Motor neuron (in vitro differentiated cells): ENCODE measurements at regions not wholly inside any gene's neighbourhood (a gene's known extent, or its start where the extent isn't known, plus 50 kb on each side); places are given as distances from the start of the nearest gene placed in this dataset.

Experiments
- ATAC-seq, 8 experiments: fragments of 200-7000 bp; cut with Tn5 transposase; replicated peaks in 6 of 8; 2 replicates each; pipeline ENCODE4 v1.8.0; 2021; ENCODE audit warnings: mild to moderate bottlenecking in 8 of 8, moderate library complexity in 8 of 8
- H3K27ac ChIP-seq, 2 donors: fragments of 250-450 bp; sonication (Bioruptor Pico); 2 replicates each; pipeline ENCODE4 v1.9.0; 2021; ENCODE audit warnings: antibody characterized with exemption in 2 of 2, mild to moderate bottlenecking in 2 of 2, moderate library complexity in 1 of 2
- H3K4me1 ChIP-seq, 2 donors: fragments of 250-450 bp; sonication (Bioruptor Pico); replicated peaks in 1 of 2; 2 replicates each; pipeline ENCODE4 v1.6.1; 2021; ENCODE audit warnings: antibody characterized with exemption in 2 of 2, mild to moderate bottlenecking in 2 of 2, moderate library complexity in 1 of 2
- H3K4me3 ChIP-seq, 5 donors: fragments of 250-450 bp; sonication (Bioruptor Pico); 2 replicates each; pipeline ENCODE4 v1.9.0; 2021; ENCODE audit warnings: antibody characterized with exemption in 5 of 5, mild to moderate bottlenecking in 5 of 5, moderate library complexity in 4 of 5
- WGBS, 10 experiments: fragments of 450-650 bp; shearing (Covaris generic); methylation state at CpG; one replicate each; pipeline ENCODE4 v1.0.0; 2022; 5-methylcytosine and 5-hydroxymethylcytosine counted together
- in situ Hi-C, 9 experiments: fragments of 400-800 bp; cut with MboI; loops; one replicate each; pipeline ENCODE4 v1.15.0; 2021; ENCODE audit warnings: low sequenced_read_pairs in 9 of 9, low pct_unique_long_range_greater_than_20kb in 2 of 9; ENCODE audit not compliant: unreplicated experiment in 9 of 9

GRCh38 chr6:9494864-9495263, 920.0 kb downstream of the TFAP2A start:
- H3K27ac ChIP-seq: no peak overlapping the region
- 0 to 100% (median 58%) methylated on average over 1 of the region's 1 CpG; no CpG with 5 or more reads in 4 of the 10 experiments for WGBS, 10 experiments
- peaks cover 9 to 26% of the 10 kb centered on the region in 2 donors for H3K4me1 ChIP-seq
- H3K4me3 ChIP-seq: no peak overlapping the region
- in situ Hi-C loops: no loop called here
- ATAC-seq: no peak

GRCh38 chr6:9492790-9493189, 922.1 kb downstream of the TFAP2A start:
- Histone ChIP-seq H3K27ac (no peak overlapping the region), H3K4me1 (peaks cover 9 to 26% of the 10 kb centered on the region in 2 donors), H3K4me3 (no peak overlapping the region)
- ATAC-seq: peak in 5 of 8 experiments; percentile 56 to 97 (median 81)
- in situ Hi-C loops: no loop called here
- 0 to 72% (median 33%) methylated on average over 1 to 3 of the region's 3 CpGs; no CpG with 5 or more reads in 1 of the 10 experiments for WGBS, 10 experiments

- no peak for ATAC-seq
- in situ Hi-C loops: no loop called here
- 47 to 100% (median 92%) methylated on average over 2 to 3 of the region's 3 CpGs; no CpG with 5 or more reads in 2 of the 10 experiments for WGBS, 10 experiments
- Histone ChIP-seq H3K27ac (no peak overlapping the region), H3K4me1 (peaks cover 3 to 9% of the 10 kb centered on the region in 2 donors), H3K4me3 (no peak overlapping the region)
Observed at GRCh38 chr6:9487128-9487527, 927.7 kb downstream of the TFAP2A start.

DNA sequence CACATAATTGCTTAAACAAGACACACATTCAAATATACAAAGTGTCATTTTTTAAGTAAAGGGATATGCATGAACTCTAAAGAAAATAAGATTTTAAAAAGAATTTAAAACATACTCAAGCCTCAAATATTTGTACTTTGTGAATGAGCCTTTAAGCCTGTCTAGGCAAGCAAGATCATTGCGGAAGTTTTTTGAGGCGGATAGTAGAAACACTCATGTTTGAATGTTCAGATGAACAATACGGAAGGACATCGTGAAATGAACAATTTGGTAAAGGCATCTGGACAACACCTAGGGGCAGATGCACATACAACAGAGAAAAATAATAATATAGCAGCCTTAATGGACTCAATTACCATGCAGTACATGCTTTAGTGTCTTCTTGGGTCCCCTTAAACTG, 928.9 kb downstream of the TFAP2A start:
- Histone ChIP-seq H3K4me1 (peaks cover 0 to 5% of the 10 kb centered on the region in 2 donors), H3K27ac (no peak overlapping the region), H3K4me3 (no peak overlapping the region)
- WGBS, 10 experiments: 80 to 100% (median 96%) methylated on average over 1 to 4 of the region's 4 CpGs; no CpG with 5 or more reads in 1 of the 10 experiments
- no peak for ATAC-seq
- in situ Hi-C loops: no loop called here

- H3K4me1 ChIP-seq: peaks cover 0 to 5% of the 10 kb centered on the region in 2 donors
- no peak overlapping the region for H3K27ac ChIP-seq
- WGBS, 10 experiments: 0 to 100% (median 84%) methylated on average over 1 of the region's 1 CpG
- no peak overlapping the region for H3K4me3 ChIP-seq
- ATAC-seq: peak in 1 of 8 experiments; percentile 16
- in situ Hi-C loops: no loop called here
Observed at GRCh38 chr6:9484686-9485085, 930.2 kb downstream of the TFAP2A start.

- Histone ChIP-seq H3K4me1 (peaks cover 0 to 5% of the 10 kb centered on the region in 2 donors), H3K4me3 (no peak overlapping the region), H3K27ac (no peak overlapping the region)
- 3 to 98% (median 80%) methylated on average over 1 to 3 of the region's 3 CpGs; no CpG with 5 or more reads in 1 of the 10 experiments for WGBS, 10 experiments
- no peak for ATAC-seq
- in situ Hi-C loops: no loop called here
Observed at GRCh38 chr6:9484091-9484490, 930.8 kb downstream of the TFAP2A start.

- peak; percentile 77 to 99 (median 96) for ATAC-seq
- Histone ChIP-seq H3K27ac (no peak overlapping the region), H3K4me3 (no peak overlapping the region), H3K4me1 (peaks cover 0 to 5% of the 10 kb centered on the region in 2 donors)
- in situ Hi-C loops: no loop called here
- WGBS, 10 experiments: 27 to 85% (median 47%) methylated on average over 1 to 5 of the region's 5 CpGs; no CpG with 5 or more reads in 1 of the 10 experiments
Observed at GRCh38 chr6:9482030-9482738, 932.7 kb downstream of the TFAP2A start.

DNA sequence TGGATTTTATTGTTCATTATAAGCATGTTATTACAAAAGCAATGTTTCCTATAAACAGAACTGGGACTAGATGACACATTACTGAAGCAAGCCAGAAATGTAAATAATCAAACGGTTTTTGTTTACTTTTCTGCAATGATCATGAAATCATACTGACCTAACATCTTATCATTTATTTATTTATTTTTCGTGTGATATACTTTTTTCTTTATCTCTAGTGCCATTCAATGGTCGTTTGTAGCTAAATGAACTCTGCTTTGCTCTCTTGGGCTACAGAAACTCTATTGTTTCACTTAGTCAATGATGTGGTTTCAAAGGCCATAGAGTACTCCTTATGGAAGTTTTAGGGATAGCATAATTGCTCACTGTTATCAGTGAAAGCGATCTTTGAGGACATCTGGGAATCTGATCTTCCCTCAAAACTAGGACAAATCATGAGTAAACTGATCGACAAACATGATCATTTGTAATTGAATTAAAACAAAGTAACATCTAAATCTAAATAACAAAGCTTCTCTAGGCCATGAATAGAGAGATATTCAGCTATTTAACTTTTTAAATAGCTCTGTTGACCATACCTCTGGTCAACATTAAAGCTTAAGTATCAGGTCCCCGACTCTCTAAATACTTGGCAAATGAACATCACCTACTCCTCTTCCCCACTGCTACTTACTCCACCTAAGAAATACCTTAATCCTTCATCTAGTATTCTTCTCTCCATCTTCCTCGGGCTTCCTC, 933.4 kb downstream of the TFAP2A start:
- in situ Hi-C loops: no loop called here
- Histone ChIP-seq H3K4me1 (peaks cover 0 to 5% of the 10 kb centered on the region in 2 donors), H3K27ac (no peak overlapping the region), H3K4me3 (no peak overlapping the region)
- peak in 2 of 8 experiments; percentile 6 to 11 for ATAC-seq
- 25 to 81% (median 58%) methylated on average over 3 to 7 of the region's 7 CpGs for whole genome bisulfite sequencing, 10 experiments

DNA sequence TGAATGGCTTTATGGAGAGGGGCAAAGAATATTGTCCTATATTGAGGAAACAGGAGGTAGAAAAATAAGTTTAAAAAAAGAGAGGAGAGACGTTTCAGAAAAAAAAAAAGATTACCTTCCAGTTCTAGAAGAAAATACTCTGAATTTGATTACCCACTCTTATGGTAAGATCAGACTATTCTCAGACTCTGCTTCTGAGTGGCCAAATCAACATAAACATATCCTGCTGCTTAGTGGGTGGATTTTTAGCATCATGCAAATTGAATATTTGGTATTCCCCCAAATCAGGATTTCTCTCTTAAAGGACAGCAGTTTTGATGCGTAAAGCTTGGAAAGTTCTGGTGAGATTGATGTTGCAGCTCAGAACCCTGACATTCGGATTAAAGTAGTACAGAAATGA, 946.6 kb downstream of the TFAP2A start:
- Histone ChIP-seq H3K4me3 (no peak overlapping the region), H3K4me1 (no peaks in the 10 kb centered on the region), H3K27ac (no peak overlapping the region)
- 0 to 100% (median 90%) methylated on average over 1 to 3 of the region's 3 CpGs for WGBS, 10 experiments
- ATAC-seq: peak in 2 of 8 experiments; percentile 50 to 68
- in situ Hi-C loops: no loop called here

DNA sequence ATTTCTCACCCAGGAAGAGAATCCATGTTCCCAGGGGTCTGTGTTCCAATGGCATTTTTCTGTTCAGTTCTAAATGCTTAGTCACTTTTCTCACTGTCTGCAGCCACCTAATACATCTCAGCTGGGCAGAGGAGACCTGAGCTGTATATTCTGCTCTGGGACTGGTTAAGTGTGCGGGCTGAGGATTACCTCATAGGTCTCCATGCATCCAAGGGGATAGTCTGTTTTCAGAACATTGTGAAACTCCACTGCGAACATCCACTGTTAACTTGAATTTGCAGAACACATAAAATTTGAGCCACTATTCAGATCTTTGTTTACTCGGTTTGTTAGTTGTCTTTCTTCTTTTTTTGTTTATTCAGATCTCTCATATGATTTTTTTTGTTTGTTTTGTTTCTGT, 947.1 kb downstream of the TFAP2A start:
- in situ Hi-C loops: no loop called here
- WGBS, 10 experiments: 0 to 100% (median 79%) methylated on average over 2 to 3 of the region's 3 CpGs
- H3K4me3 ChIP-seq: no peak overlapping the region
- no peak overlapping the region for H3K27ac ChIP-seq
- no peaks in the 10 kb centered on the region for H3K4me1 ChIP-seq
- peak in 7 of 8 experiments; percentile 33 to 88 (median 84) for ATAC-seq

GRCh38 chr6:9464583-9464982, 950.3 kb downstream of the TFAP2A start:
- H3K4me3 ChIP-seq: no peak overlapping the region
- no peak for ATAC-seq
- H3K4me1 ChIP-seq: no peaks in the 10 kb centered on the region
- in situ Hi-C loops: no loop called here
- 86 to 100% (median 100%) methylated on average over 1 to 2 of the region's 2 CpGs for WGBS, 10 experiments
- H3K27ac ChIP-seq: no peak overlapping the region

DNA sequence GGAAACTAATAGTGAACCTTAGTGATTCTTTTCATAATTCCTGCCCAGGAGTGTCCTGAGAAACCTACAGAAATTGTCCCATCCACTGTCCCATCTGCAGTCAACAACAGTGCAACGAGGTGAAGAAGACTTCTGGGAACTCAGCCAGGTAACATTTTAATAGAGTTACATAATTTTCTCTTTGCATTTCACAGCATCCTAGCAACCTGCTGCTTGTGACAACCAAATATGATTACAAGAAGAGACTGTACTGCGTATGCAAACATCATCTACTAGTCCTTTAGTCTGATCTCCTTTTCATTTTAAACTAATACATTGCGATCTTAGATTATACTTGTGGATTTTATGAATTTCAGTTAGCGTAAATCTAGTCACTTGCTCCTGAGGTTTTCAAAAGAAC, 951.6 kb downstream of the TFAP2A start:
- H3K4me3 ChIP-seq: no peak overlapping the region
- 50 to 100% (median 94%) methylated on average over 1 to 4 of the region's 4 CpGs for WGBS, 10 experiments
- peaks cover 0 to 2% of the 10 kb centered on the region in 2 donors for H3K4me1 ChIP-seq
- ATAC-seq: peak in 3 of 8 experiments; percentile 41 to 65 (median 50)
- H3K27ac ChIP-seq: no peak overlapping the region
- in situ Hi-C loops: no loop called here

DNA sequence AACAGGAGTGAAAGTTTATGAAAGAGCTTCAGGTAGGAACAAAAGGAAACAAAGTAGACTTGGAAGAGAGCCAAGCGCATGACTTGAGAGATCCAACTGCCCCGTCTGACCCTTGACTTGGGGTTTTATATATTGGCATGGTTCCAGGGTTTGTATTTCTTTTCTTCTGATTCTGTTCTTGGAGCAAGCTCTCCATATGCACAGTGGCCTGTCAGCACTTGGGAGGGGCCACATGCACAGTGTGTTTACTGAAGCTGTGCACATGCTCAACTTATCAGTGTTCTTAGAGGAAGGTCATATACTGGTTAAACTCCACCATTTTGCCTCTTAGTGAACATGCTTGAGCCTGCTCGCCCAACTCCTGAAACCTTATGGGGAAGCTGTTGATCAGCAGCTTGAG, 953.7 kb downstream of the TFAP2A start:
- 33 to 100% (median 88%) methylated on average over 1 to 3 of the region's 3 CpGs; no CpG with 5 or more reads in 1 of the 10 experiments for WGBS, 10 experiments
- Histone ChIP-seq H3K27ac (no peak overlapping the region), H3K4me1 (peaks cover 16 to 22% of the 10 kb centered on the region in 2 donors), H3K4me3 (no peak overlapping the region)
- in situ Hi-C loops: no loop called here
- ATAC-seq: peak in 3 of 8 experiments; percentile 36 to 97 (median 97)
